Endothelial cell of umbilical vein (primary cell): ENCODE measurements at regions not wholly inside any gene's neighbourhood (a gene's known extent, or its start where the extent isn't known, plus 50 kb on each side); places are given as distances from the start of the nearest gene placed in this dataset.

Source experiments
- EZH2 ChIP-seq: IDR thresholded peaks from 2 replicates; pipeline ENCODE4 v1.6.1; 2012; ENCODE audit warnings: borderline replicate concordance, low read depth, mild to moderate bottlenecking, moderate library complexity, low read length, inconsistent platforms; ENCODE audit not compliant: severe bottlenecking
- FOS ChIP-seq: IDR thresholded peaks from 2 replicates; pipeline ENCODE4 v1.6.1; 2011; ENCODE audit warnings: mild to moderate bottlenecking, low read length, moderate library complexity, borderline replicate concordance; ENCODE audit not compliant: insufficient read depth
- GATA2 ChIP-seq: IDR thresholded peaks from 2 replicates; pipeline ENCODE4 v1.7.0; 2011; ENCODE audit warnings: low read depth, mild to moderate bottlenecking, moderate library complexity, mixed read lengths, low read length; ENCODE audit not compliant: insufficient read length, insufficient read depth
- MYC ChIP-seq: IDR thresholded peaks from one replicate; pipeline ENCODE4 v1.6.1; 2011; ENCODE audit warnings: mild to moderate bottlenecking, low read depth, low read length
- POLR2A ChIP-seq: IDR thresholded peaks from 2 replicates; pipeline ENCODE4 v1.6.1; 2012; ENCODE audit warnings: low read depth, mild to moderate bottlenecking, control low read depth, low read length
- POLR2AphosphoS5 ChIP-seq: IDR thresholded peaks from 2 replicates; pipeline ENCODE4 v1.6.1; 2012; ENCODE audit warnings: low read depth, mild to moderate bottlenecking, control low read depth, low read length, moderate library complexity; ENCODE audit not compliant: insufficient read depth
- TF ChIP-seq, protein P1 (sequence below), 2 donors: IDR thresholded peaks; 1 replicate in 1 of 2; 2 replicates in 1 of 2; pipeline ENCODE4 v1.5.1; 2011; ENCODE audit warnings: low read length in 2 of 2, mild to moderate bottlenecking in 2 of 2, moderate library complexity in 2 of 2, control low read depth in 1 of 2, inconsistent platforms in 1 of 2, low read depth in 1 of 2; ENCODE audit not compliant: insufficient read depth in 1 of 2; ENCODE audit errors: extremely low read depth in 1 of 2
- TF ChIP-seq, protein P2 (sequence below): IDR thresholded peaks from 2 replicates; pipeline ENCODE4 v1.6.1; 2011; ENCODE audit not compliant: insufficient read depth, insufficient read length

DNA sequence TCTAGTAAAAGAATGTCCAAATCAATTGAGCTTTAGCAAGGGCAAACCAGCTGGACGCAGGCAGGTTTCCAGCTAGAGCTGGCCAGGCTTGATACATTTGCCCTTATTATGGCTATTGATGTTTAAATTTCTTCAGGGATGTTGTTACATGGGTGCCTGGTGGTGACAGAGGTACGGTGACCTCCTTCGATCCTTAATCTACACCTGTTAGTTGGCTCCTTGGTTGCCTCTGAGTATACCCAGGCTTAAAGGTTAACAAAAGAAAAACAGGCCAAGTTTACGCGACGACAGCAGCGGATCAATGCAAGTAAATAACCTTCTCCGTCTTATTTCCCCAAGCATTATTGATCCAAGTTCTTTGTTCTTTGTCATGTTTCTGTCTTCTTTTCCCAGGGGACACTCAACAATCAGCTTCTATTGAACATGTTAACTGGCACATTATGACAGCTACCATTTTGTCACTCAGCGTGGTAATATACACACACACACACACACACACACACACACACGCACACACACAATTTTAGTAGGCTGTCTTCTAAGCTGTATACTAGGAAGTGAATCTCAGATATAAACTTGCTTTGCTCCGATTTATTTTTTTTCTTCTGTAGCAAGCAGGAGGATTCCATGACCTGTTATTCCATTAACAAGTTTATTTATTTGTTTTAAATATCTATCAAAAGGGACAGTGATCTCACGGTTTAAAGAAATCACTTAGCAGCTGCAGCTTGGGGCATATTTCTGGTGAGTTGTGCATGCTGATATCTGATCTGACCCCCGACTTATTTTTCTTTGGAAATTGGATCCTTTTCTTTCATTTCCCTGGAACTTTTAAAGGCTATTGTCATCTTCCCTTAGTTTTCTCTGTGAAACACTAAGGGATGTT lies 844.7 kb downstream of the MCTP2 start:
- no peak for TF ChIP-seq EZH2
- TF ChIP-seq POLR2A: no peak
- TF ChIP-seq POLR2AphosphoS5: no peak
- TF ChIP-seq, protein P1, sequence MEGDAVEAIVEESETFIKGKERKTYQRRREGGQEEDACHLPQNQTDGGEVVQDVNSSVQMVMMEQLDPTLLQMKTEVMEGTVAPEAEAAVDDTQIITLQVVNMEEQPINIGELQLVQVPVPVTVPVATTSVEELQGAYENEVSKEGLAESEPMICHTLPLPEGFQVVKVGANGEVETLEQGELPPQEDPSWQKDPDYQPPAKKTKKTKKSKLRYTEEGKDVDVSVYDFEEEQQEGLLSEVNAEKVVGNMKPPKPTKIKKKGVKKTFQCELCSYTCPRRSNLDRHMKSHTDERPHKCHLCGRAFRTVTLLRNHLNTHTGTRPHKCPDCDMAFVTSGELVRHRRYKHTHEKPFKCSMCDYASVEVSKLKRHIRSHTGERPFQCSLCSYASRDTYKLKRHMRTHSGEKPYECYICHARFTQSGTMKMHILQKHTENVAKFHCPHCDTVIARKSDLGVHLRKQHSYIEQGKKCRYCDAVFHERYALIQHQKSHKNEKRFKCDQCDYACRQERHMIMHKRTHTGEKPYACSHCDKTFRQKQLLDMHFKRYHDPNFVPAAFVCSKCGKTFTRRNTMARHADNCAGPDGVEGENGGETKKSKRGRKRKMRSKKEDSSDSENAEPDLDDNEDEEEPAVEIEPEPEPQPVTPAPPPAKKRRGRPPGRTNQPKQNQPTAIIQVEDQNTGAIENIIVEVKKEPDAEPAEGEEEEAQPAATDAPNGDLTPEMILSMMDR (IDR thresholded peaks at IDR 0.05; ENCODE audit: extremely low read depth in 1 of 2, insufficient read depth in 1 of 2, low read depth in 1 of 2, low read length in 2 of 2): no peak
- TF ChIP-seq, protein P2, sequence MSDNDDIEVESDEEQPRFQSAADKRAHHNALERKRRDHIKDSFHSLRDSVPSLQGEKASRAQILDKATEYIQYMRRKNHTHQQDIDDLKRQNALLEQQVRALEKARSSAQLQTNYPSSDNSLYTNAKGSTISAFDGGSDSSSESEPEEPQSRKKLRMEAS: no peak
- TF ChIP-seq MYC: no peak
- TF ChIP-seq FOS: no peak
- no peak for TF ChIP-seq GATA2
